Activated CD4-positive, alpha-beta T cell treated with anti-CD3 and anti-CD28 coated beads, Interleukin-2, amount 50 U/mL, for 16 hours (primary cell): ENCODE measurements at regions not wholly inside any gene's neighbourhood (a gene's known extent, or its start where the extent isn't known, plus 50 kb on each side); places are given as distances from the start of the nearest gene placed in this dataset.
"Not testable (repeated sequence)": the region's sequence is repeated elsewhere in the genome, so short reads cannot be mapped to it uniquely, and the experiment has no call there.

Source experiments
- DNase-seq: peaks from one replicate; pipeline ENCODE4 v3.0.0-alpha.2; 2020

GRCh38 chr16:76988526-76988925 lies 202.5 kb upstream of the MON1B start:
- DNase-seq, result no peak

- no peak for DNase-seq
These were observed 188.3 kb upstream of the MON1B start for GRCh38 chr16:77002644-77003043.

GRCh38 chr16:77009453-77009852 lies 181.5 kb upstream of the MON1B start:
- no peak for DNase-seq

- no peak for DNase-seq
These were observed 176.5 kb upstream of the MON1B start for GRCh38 chr16:77014441-77014840.

GRCh38 chr16:77030600-77030999 lies 160.4 kb upstream of the MON1B start:
- DNase-seq, result no peak

GRCh38 chr16:77033516-77033915 lies 157.5 kb upstream of the MON1B start:
- no peak for DNase-seq

GRCh38 chr16:77035361-77035760 lies 155.6 kb upstream of the MON1B start:
- no peak for DNase-seq

- DNase-seq, result no peak
These were observed 153.2 kb upstream of the MON1B start for GRCh38 chr16:77037696-77038347.

GRCh38 chr16:77041468-77041867 lies 149.5 kb upstream of the MON1B start:
- no peak for DNase-seq

- peak; percentile 5 for DNase-seq
These were observed 147.9 kb upstream of the MON1B start for GRCh38 chr16:77043076-77043475.

- no peak for DNase-seq
These were observed 144.8 kb upstream of the MON1B start for GRCh38 chr16:77046206-77046605.

- no peak for DNase-seq
These were observed 142.9 kb upstream of the MON1B start for GRCh38 chr16:77048085-77048484.

- DNase-seq, result no peak
These were observed 141.4 kb upstream of the MON1B start for GRCh38 chr16:77049577-77049976.

- DNase-seq, result not testable (repeated sequence)
These were observed 134.4 kb upstream of the MON1B start for GRCh38 chr16:77056597-77056996.

- no peak for DNase-seq
These were observed 133.7 kb upstream of the MON1B start for GRCh38 chr16:77057161-77057774.

GRCh38 chr16:77059446-77059845 lies 131.5 kb upstream of the MON1B start:
- DNase-seq, result no peak

- DNase-seq, result no peak
These were observed 130.4 kb upstream of the MON1B start for GRCh38 chr16:77060614-77061013.

GRCh38 chr16:77062878-77063675 lies 127.9 kb upstream of the MON1B start:
- DNase-seq, result no peak

- no peak for DNase-seq
These were observed 127.3 kb upstream of the MON1B start for GRCh38 chr16:77063676-77064016.

GRCh38 chr16:77064037-77064436 lies 127.0 kb upstream of the MON1B start:
- DNase-seq, result no peak

GRCh38 chr16:77066896-77067496 lies 124.0 kb upstream of the MON1B start:
- no peak for DNase-seq

GRCh38 chr16:77067900-77068299 lies 123.1 kb upstream of the MON1B start:
- no peak for DNase-seq

- DNase-seq, result no peak
These were observed 122.6 kb upstream of the MON1B start for GRCh38 chr16:77068402-77068801.

- no peak for DNase-seq
These were observed 121.1 kb upstream of the MON1B start for GRCh38 chr16:77069929-77070328.
